Panc1 (cell line): ENCODE measurements at regions not wholly inside any gene's neighbourhood (a gene's known extent, or its start where the extent isn't known, plus 50 kb on each side); places are given as distances from the start of the nearest gene placed in this dataset.

Experiments used
- POLR2AphosphoS5 ChIP-seq: IDR thresholded peaks from 2 replicates; pipeline ENCODE4 v1.6.1; 2012; ENCODE audit warnings: mild to moderate bottlenecking, low read depth, low read length, moderate library complexity
- TCF7L2 ChIP-seq: IDR thresholded peaks from 2 replicates; pipeline ENCODE4 v1.6.1; 2011; ENCODE audit warnings: mild to moderate bottlenecking, low read depth, low read length, inconsistent platforms
- TF ChIP-seq, protein P1 (sequence below): fragments of 450-650 bp; IDR thresholded peaks from 2 replicates; pipeline ENCODE4 v1.5.1; 2017; ENCODE audit warnings: mild to moderate bottlenecking
- TF ChIP-seq, protein P2 (sequence below), 2 experiments: IDR thresholded peaks; 2 replicates each; pipeline ENCODE4 v1.6.1; 2011 to 2012; ENCODE audit warnings: low read depth in 2 of 2, control low read depth in 1 of 2, low read length in 1 of 2, mild to moderate bottlenecking in 1 of 2, moderate library complexity in 1 of 2; ENCODE audit not compliant: insufficient read depth in 1 of 2

- TF ChIP-seq, protein P1, sequence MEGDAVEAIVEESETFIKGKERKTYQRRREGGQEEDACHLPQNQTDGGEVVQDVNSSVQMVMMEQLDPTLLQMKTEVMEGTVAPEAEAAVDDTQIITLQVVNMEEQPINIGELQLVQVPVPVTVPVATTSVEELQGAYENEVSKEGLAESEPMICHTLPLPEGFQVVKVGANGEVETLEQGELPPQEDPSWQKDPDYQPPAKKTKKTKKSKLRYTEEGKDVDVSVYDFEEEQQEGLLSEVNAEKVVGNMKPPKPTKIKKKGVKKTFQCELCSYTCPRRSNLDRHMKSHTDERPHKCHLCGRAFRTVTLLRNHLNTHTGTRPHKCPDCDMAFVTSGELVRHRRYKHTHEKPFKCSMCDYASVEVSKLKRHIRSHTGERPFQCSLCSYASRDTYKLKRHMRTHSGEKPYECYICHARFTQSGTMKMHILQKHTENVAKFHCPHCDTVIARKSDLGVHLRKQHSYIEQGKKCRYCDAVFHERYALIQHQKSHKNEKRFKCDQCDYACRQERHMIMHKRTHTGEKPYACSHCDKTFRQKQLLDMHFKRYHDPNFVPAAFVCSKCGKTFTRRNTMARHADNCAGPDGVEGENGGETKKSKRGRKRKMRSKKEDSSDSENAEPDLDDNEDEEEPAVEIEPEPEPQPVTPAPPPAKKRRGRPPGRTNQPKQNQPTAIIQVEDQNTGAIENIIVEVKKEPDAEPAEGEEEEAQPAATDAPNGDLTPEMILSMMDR: no peak
- no peak for TF ChIP-seq POLR2AphosphoS5
- TF ChIP-seq, protein P2, sequence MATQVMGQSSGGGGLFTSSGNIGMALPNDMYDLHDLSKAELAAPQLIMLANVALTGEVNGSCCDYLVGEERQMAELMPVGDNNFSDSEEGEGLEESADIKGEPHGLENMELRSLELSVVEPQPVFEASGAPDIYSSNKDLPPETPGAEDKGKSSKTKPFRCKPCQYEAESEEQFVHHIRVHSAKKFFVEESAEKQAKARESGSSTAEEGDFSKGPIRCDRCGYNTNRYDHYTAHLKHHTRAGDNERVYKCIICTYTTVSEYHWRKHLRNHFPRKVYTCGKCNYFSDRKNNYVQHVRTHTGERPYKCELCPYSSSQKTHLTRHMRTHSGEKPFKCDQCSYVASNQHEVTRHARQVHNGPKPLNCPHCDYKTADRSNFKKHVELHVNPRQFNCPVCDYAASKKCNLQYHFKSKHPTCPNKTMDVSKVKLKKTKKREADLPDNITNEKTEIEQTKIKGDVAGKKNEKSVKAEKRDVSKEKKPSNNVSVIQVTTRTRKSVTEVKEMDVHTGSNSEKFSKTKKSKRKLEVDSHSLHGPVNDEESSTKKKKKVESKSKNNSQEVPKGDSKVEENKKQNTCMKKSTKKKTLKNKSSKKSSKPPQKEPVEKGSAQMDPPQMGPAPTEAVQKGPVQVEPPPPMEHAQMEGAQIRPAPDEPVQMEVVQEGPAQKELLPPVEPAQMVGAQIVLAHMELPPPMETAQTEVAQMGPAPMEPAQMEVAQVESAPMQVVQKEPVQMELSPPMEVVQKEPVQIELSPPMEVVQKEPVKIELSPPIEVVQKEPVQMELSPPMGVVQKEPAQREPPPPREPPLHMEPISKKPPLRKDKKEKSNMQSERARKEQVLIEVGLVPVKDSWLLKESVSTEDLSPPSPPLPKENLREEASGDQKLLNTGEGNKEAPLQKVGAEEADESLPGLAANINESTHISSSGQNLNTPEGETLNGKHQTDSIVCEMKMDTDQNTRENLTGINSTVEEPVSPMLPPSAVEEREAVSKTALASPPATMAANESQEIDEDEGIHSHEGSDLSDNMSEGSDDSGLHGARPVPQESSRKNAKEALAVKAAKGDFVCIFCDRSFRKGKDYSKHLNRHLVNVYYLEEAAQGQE (IDR thresholded peaks at IDR 0.05; ENCODE audit: insufficient read depth in 1 of 2, low read depth in 2 of 2, low read length in 1 of 2): no peak
- no peak for TF ChIP-seq TCF7L2
These were observed 502.7 kb downstream of the EFNA5 start for GRCh38 chr5:107168086-107168485.
